Activated CD8-positive, alpha-beta T cell treated with anti-CD3 and anti-CD28 coated beads for 36 hours (primary cell): ENCODE measurements at regions not wholly inside any gene's neighbourhood (a gene's known extent, or its start where the extent isn't known, plus 50 kb on each side); places are given as distances from the start of the nearest gene placed in this dataset.

Experiments used
- ATAC-seq: fragments of 200-7000 bp; cut with Tn5 transposase; one replicate; pipeline ENCODE4 v1.10.0; 2021; ENCODE audit warnings: mild to moderate bottlenecking, moderate library complexity
- CTCF ChIA-PET: fragments of 350-600 bp; sonication (Branson Sonifier 250); formaldehyde crosslinking; loops from one replicate; lab custom pipeline; 2021; ENCODE audit warnings: antibody characterized with exemption; lab: Charles Lee
- POLR2A ChIA-PET: fragments of 350-600 bp; sonication (Branson Sonifier 250); formaldehyde crosslinking; loops from one replicate; lab custom pipeline; 2021; ENCODE audit warnings: antibody characterized with exemption; lab: Charles Lee
- DNase-seq: peaks from one replicate; pipeline ENCODE4 v3.0.0-alpha.2; 2020
- H3K27ac Mint-ChIP-seq: one replicate; pipeline ENCODE4 v1.8.0; 2021; ENCODE audit warnings: mild to moderate bottlenecking, mixed read lengths
- H3K27me3 Mint-ChIP-seq: one replicate; pipeline ENCODE4 v1.8.0; 2021; ENCODE audit warnings: mixed read lengths
- H3K36me3 Mint-ChIP-seq: one replicate; pipeline ENCODE4 v1.8.0; 2021; ENCODE audit warnings: low read depth, mixed read lengths
- H3K4me1 Mint-ChIP-seq: one replicate; pipeline ENCODE4 v1.8.0; 2021; ENCODE audit warnings: low read depth, mixed read lengths
- H3K4me3 Mint-ChIP-seq: one replicate; pipeline ENCODE4 v1.8.0; 2021; ENCODE audit warnings: mild to moderate bottlenecking, moderate library complexity, mixed read lengths
- H3K9me3 Mint-ChIP-seq: one replicate; pipeline ENCODE4 v1.8.0; 2021; ENCODE audit warnings: mixed read lengths
- intact Hi-C: fragments of 100-400 bp; cut with micrococcal nuclease; formaldehyde crosslinking; loops from one replicate; pipeline ENCODE4 v1.10.0; 2022
- TF ChIP-seq, protein P1 (sequence below): fragments of 200-600 bp; IDR thresholded peaks from one replicate; pipeline ENCODE4 v1.8.0; 2022; ENCODE audit warnings: antibody characterized with exemption, mild to moderate bottlenecking

DNA sequence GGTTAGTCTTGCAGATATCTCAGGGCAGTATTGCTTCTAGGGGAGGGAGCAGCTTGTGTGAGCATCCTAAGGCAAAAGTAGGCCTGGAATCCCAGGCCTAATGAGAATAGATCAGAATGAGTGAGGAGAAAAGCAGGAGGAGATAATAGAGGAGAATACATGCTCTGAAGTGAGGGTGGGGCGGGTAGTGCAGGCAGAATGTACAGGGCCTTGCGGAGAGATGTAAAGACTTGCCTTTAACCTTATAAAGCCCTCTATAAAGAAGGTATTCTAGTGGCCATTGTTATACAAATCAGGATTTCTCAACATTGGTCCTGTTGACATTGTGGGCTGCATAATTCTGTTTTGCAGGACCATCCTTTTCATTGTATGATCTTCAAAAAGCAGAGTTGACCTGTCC is 855.3 kb downstream of the PCDH7 start:
- POLR2A ChIA-PET: no interaction called here
- Mint-ChIP-seq H3K4me3 (no peak overlapping the region), H3K36me3 (no peaks in the 10 kb centered on the region), H3K27me3 (no peaks in the 10 kb centered on the region), H3K4me1 (no peaks in the 10 kb centered on the region), H3K9me3 (peaks cover 10% of the 10 kb centered on the region), H3K27ac (no peak overlapping the region)
- TF ChIP-seq, protein P1, sequence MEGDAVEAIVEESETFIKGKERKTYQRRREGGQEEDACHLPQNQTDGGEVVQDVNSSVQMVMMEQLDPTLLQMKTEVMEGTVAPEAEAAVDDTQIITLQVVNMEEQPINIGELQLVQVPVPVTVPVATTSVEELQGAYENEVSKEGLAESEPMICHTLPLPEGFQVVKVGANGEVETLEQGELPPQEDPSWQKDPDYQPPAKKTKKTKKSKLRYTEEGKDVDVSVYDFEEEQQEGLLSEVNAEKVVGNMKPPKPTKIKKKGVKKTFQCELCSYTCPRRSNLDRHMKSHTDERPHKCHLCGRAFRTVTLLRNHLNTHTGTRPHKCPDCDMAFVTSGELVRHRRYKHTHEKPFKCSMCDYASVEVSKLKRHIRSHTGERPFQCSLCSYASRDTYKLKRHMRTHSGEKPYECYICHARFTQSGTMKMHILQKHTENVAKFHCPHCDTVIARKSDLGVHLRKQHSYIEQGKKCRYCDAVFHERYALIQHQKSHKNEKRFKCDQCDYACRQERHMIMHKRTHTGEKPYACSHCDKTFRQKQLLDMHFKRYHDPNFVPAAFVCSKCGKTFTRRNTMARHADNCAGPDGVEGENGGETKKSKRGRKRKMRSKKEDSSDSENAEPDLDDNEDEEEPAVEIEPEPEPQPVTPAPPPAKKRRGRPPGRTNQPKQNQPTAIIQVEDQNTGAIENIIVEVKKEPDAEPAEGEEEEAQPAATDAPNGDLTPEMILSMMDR: no peak
- DNase-seq: no peak
- intact Hi-C loops: no loop called here
- CTCF ChIA-PET: no interaction called here
- no peak for ATAC-seq

DNA sequence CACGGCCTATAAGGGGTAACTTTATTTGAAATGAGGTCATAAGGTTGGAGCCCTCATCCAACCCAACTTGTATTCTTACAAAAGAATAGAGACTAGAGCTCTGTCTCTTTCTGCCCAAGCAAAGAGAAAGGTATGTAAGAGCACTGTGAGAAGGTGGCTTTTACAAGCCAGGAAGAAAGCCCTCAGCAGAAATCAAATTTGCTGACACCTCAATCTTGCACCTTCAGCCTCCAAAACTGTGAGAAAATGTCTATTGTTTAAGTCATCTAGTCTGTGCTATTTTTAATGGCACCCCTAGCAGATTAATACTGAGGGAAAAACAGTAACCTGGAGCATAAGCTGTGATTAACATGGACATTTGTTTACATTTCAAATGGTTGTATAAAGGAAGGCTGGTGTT is 860.7 kb downstream of the PCDH7 start:
- no peaks in the 10 kb centered on the region for H3K4me1 Mint-ChIP-seq
- H3K36me3 Mint-ChIP-seq: no peaks in the 10 kb centered on the region
- ChIA-PET CTCF (no interaction called here), POLR2A (no interaction called here)
- intact Hi-C loops: no loop called here
- H3K27me3 Mint-ChIP-seq: no peaks in the 10 kb centered on the region
- H3K9me3 Mint-ChIP-seq: no peaks in the 10 kb centered on the region
- H3K27ac Mint-ChIP-seq: no peak overlapping the region
- DNase-seq (no peak), ATAC-seq (no peak)
- TF ChIP-seq, protein P1: no peak
- H3K4me3 Mint-ChIP-seq: no peak overlapping the region

DNA sequence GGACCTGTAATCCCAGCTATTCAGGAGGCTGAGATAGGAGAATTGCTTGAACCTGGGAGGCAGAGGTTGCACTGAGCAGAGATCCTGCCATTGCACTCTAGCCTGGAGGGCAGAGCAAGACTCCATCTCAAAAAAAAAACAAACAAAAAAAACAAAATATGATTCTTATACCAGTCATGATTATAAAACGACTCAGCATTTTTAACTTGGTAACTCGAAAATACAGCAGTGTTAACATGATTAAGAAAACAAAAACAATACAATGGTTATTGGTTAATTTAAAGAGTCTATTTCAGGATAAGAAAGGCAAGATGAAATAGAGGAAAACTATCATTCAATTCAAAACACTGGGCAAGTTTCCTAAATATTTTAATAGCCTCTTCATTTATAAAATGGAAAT is 865.3 kb downstream of the PCDH7 start:
- no peak for ATAC-seq
- intact Hi-C loops: no loop called here
- POLR2A ChIA-PET: no interaction called here
- no peak for DNase-seq
- CTCF ChIA-PET: no interaction called here
- H3K36me3 Mint-ChIP-seq: no peaks in the 10 kb centered on the region
- H3K27ac Mint-ChIP-seq: no peak overlapping the region
- TF ChIP-seq, protein P1: no peak
- no peaks in the 10 kb centered on the region for H3K4me1 Mint-ChIP-seq
- no peak overlapping the region for H3K4me3 Mint-ChIP-seq
- H3K27me3 Mint-ChIP-seq: no peaks in the 10 kb centered on the region
- peaks cover 4% of the 10 kb centered on the region for H3K9me3 Mint-ChIP-seq

DNA sequence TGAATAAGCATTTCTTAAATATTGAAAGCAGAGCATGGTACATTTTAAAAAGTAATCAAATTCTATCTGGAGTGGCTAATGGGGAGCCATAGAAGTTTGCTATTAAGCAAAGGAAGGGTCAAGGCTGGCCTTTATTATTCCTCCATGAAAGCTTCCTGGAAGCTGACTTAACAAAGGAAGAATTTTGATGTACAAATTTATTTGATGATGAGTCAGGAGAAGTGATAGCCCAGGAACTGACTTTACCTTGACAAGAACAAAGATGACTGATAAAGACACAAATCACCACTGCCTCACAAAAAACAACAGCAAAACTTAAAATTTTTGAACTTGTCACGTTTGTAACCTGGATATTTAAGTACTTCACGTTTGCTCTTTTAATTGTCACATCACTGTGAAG is 872.1 kb downstream of the PCDH7 start:
- CTCF ChIA-PET: no interaction called here
- Mint-ChIP-seq H3K36me3 (no peaks in the 10 kb centered on the region), H3K4me3 (no peak overlapping the region), H3K4me1 (no peaks in the 10 kb centered on the region), H3K9me3 (peaks cover 7% of the 10 kb centered on the region), H3K27me3 (no peaks in the 10 kb centered on the region), H3K27ac (no peak overlapping the region)
- DNase-seq: no peak
- TF ChIP-seq, protein P1: no peak
- intact Hi-C loops: no loop called here
- POLR2A ChIA-PET: no interaction called here
- ATAC-seq: no peak

DNA sequence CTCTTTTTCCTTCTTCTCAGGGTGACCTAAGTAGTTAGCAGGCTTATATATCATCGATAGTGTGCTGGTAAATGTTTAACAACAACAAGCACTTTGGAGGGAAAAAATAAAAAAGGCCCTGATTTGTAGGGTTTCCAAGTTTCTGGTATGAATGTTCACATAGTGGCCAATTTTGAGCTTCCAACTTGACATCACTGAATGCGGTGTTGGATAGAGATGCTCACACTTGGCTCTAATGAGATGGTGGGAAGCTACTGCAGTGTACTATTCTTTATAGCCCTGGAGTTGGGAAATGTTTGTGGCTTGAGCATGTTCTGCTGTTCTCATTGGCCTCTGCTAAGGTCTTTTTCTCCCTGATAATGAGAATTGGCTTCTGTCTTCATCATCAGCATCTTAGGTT is 875.3 kb downstream of the PCDH7 start:
- TF ChIP-seq, protein P1: no peak
- ChIA-PET POLR2A (no interaction called here), CTCF (no interaction called here)
- intact Hi-C loops: no loop called here
- no peaks in the 10 kb centered on the region for H3K4me1 Mint-ChIP-seq
- H3K9me3 Mint-ChIP-seq: peaks cover 14% of the 10 kb centered on the region
- no peaks in the 10 kb centered on the region for H3K27me3 Mint-ChIP-seq
- ATAC-seq: no peak
- H3K4me3 Mint-ChIP-seq: no peak overlapping the region
- H3K36me3 Mint-ChIP-seq: no peaks in the 10 kb centered on the region
- no peak for DNase-seq
- no peak overlapping the region for H3K27ac Mint-ChIP-seq
